ENCODE measurements at regions not wholly inside any gene's neighbourhood (a gene's known extent, or its start where the extent isn't known, plus 50 kb on each side); places are given as distances from the start of the nearest gene placed in this dataset.
"Not testable (repeated sequence)": the region's sequence is repeated elsewhere in the genome, so short reads cannot be mapped to it uniquely, and the experiment has no call there.

DNA sequence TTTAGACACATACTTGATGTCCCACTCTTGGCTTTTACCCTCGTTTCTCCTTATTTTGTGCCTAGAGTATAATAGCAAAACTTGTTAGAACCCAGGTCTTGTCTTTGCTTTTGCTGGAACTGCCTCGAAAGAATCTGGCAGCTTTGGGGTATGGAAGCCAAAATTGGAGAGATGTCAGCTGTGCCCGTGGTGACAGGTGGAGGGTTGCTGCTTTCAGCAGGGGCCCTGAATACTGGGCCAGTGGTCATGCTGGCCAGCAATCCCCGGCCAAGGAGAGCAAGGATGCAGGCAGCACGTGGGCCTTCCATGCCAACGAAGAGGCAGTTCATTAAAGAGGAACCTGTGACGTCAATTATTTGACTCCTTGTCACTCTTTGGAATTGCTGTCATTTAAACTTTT lies 181.1 kb downstream of the HIPK3 start:
- TF ChIP-seq, protein P1, sequence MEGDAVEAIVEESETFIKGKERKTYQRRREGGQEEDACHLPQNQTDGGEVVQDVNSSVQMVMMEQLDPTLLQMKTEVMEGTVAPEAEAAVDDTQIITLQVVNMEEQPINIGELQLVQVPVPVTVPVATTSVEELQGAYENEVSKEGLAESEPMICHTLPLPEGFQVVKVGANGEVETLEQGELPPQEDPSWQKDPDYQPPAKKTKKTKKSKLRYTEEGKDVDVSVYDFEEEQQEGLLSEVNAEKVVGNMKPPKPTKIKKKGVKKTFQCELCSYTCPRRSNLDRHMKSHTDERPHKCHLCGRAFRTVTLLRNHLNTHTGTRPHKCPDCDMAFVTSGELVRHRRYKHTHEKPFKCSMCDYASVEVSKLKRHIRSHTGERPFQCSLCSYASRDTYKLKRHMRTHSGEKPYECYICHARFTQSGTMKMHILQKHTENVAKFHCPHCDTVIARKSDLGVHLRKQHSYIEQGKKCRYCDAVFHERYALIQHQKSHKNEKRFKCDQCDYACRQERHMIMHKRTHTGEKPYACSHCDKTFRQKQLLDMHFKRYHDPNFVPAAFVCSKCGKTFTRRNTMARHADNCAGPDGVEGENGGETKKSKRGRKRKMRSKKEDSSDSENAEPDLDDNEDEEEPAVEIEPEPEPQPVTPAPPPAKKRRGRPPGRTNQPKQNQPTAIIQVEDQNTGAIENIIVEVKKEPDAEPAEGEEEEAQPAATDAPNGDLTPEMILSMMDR (IDR thresholded peaks at IDR 0.05; ENCODE audit: insufficient read depth, low read length, poor library complexity, severe bottlenecking), result no peak

DNA sequence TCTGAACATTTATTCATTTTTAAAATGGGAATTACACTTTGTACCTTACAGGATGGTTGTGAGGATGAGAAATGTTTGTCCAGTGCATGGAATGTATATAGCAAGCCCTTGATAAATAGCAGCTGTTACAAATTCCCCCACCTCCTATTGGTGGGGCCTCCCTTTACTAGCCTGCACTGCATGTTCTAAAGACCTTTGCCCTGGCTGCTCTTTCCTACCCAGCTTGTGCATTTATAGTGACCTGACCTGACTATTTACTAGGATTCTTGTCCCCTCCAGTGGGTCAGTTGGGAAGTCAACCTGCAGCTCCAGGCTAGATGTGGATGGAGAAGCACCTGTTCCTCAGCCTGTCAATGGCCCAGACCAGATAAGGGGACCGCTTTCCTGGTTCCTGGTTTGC lies 180.3 kb downstream of the HIPK3 start:
- no peak overlapping the region for H3K4me3 ChIP-seq (ENCODE audit: low read depth, low read length)
- no peaks in the 10 kb centered on the region for H3K36me3 ChIP-seq (ENCODE audit: control insufficient read depth, insufficient read depth, low read length)
- H3K27me3 ChIP-seq (ENCODE audit: control insufficient read depth, insufficient read depth, low read length), result no peaks in the 10 kb centered on the region

More for the DNA sequence above, 181.1 kb downstream of the HIPK3 start:
- no peaks in the 10 kb centered on the region for H3K27me3 ChIP-seq (ENCODE audit: control insufficient read depth, insufficient read depth, low read length)
- no peaks in the 10 kb centered on the region for H3K36me3 ChIP-seq (ENCODE audit: control insufficient read depth, insufficient read depth, low read length)
- DNase-seq (ENCODE audit: low read depth), result no peak
- no peak overlapping the region for H3K4me3 ChIP-seq (ENCODE audit: low read depth, low read length)

DNA sequence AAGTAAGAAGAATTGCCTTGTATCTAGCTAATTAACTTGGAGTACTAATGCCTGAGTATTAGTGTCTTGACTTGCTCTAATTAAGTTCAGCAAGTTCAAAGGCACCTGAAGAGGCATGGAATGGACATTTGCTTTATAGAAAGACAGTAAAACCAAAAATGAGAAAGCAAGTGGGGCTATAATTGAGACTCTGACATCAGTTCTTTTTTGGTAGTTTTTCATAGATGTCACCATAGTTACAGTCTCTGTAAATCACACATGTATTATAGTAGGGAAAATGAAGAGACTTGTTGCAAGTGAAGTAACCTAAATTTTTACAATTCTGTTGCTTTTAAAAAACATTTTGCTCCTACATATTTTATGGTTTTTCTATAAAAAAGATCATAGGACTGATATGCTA lies 178.0 kb downstream of the HIPK3 start:
- Histone ChIP-seq H3K27me3 (ENCODE audit: control insufficient read depth, insufficient read depth, low read length) (no peaks in the 10 kb centered on the region), H3K36me3 (ENCODE audit: control insufficient read depth, insufficient read depth, low read length) (no peaks in the 10 kb centered on the region), H3K4me3 (ENCODE audit: low read depth, low read length) (no peak overlapping the region)
- TF ChIP-seq, protein P1 (IDR thresholded peaks at IDR 0.05; ENCODE audit: insufficient read depth, low read length, poor library complexity, severe bottlenecking), result no peak
- DNase-seq (ENCODE audit: low read depth), result no peak

More for the DNA sequence above, 180.3 kb downstream of the HIPK3 start:
- DNase-seq (ENCODE audit: low read depth), result no peak
- TF ChIP-seq, protein P1 (IDR thresholded peaks at IDR 0.05; ENCODE audit: insufficient read depth, low read length, poor library complexity, severe bottlenecking), result no peak

DNA sequence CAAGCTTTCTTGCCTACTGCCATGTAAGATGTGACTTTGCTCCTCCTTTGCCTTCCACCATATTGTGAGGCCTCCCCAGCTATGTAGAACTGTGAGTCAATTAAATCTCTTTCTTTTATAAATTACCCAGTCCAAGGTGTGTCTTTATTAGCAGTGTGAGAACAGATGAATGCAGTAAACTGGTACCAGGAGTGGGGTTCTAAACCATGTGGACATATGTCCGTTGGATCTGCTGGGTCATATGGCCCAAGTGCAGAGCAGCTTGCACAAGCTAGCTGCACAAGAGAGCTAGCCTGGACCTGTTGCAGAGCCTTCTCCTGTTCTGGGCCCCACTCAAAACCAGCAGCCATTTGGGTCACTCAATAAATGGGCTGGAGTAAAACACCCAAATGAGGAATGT lies 177.1 kb downstream of the HIPK3 start:
- no peaks in the 10 kb centered on the region for H3K36me3 ChIP-seq (ENCODE audit: control insufficient read depth, insufficient read depth, low read length)
- no peak for DNase-seq (ENCODE audit: low read depth)

DNA sequence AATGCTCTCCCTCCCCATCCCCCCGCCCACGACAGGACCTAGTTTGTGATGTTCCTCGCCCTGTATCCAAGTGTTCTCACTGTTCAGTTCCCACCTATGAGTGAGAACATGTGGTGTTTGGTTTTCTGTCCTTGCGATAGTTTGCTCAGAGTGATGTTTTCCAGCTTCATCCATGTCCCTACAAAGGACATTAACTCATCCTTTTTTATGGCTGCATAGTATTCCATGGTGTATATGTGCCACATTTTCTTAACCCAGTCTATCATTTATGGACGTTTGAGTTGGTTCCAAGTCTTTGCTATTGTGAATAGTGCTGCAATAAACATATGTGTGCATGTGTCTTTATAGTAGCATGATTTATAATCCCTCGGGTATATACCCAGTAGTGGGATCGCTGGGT lies 171.3 kb downstream of the HIPK3 start:
- H3K27me3 ChIP-seq (ENCODE audit: control insufficient read depth, insufficient read depth, low read length); DNase-seq (ENCODE audit: low read depth); H3K4me3 ChIP-seq (ENCODE audit: low read depth, low read length); H3K36me3 ChIP-seq (ENCODE audit: control insufficient read depth, insufficient read depth, low read length): not testable (repeated sequence)

More for the DNA sequence above, 177.1 kb downstream of the HIPK3 start:
- TF ChIP-seq, protein P1 (IDR thresholded peaks at IDR 0.05; ENCODE audit: insufficient read depth, low read length, poor library complexity, severe bottlenecking), result no peak
- H3K4me3 ChIP-seq (ENCODE audit: low read depth, low read length), result no peak overlapping the region
- H3K27me3 ChIP-seq (ENCODE audit: control insufficient read depth, insufficient read depth, low read length), result no peaks in the 10 kb centered on the region

DNA sequence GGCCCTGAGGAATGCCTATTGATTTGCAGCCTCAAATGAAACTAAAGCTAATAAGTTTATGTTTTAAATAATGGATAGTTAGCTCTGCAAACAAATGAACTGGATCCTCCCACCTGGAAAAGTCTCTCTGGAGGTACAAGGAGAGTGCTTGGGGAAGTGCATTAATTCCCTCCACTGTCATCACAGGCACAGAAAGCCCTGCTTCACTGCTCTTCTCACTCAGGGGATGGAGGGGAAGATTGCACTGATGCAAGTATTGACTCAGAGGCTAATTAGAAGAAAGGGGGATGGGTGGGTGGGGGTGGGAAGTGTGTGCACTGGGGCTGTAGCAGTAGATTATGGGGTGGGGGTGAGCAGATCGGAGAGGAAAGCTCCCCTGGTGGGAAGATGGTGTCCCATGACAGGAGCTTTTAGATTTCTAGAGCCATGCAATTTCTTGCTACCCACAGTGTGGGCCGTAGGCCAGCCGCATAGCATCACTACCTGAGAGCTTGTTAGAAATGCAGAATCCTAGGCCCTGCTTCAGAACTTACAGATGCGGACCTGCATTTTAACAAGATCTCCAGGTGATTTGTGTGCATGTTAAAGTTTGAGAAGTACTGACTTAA lies 163.9 kb downstream of the HIPK3 start:
- H3K27me3 ChIP-seq (ENCODE audit: control insufficient read depth, insufficient read depth, low read length), result no peaks in the 10 kb centered on the region

More for the DNA sequence above, 163.9 kb downstream of the HIPK3 start:
- TF ChIP-seq, protein P1 (IDR thresholded peaks at IDR 0.05; ENCODE audit: insufficient read depth, low read length, poor library complexity, severe bottlenecking), result no peak
- DNase-seq (ENCODE audit: low read depth), result no peak
- Histone ChIP-seq H3K4me3 (ENCODE audit: low read depth, low read length) (no peak overlapping the region), H3K36me3 (ENCODE audit: control insufficient read depth, insufficient read depth, low read length) (no peaks in the 10 kb centered on the region)

Data from kidney epithelial cell (primary cell).